GM12878 (cell line): ENCODE measurements at regions not wholly inside any gene's neighbourhood (a gene's known extent, or its start where the extent isn't known, plus 50 kb on each side); places are given as distances from the start of the nearest gene placed in this dataset.

Source experiments
- ATAC-seq: fragments of 200-7000 bp; cut with Tn5 transposase; 3 replicates; pipeline ENCODE4 v1.9.1; 2020; ENCODE audit warnings: mild to moderate bottlenecking, moderate library complexity
- BruUV-seq: library from RNA; stranded (reverse); fragments of 400-500 nt; replicated peaks from 2 replicates; lab custom pipeline; 2021; lab: Mats Ljungman, UMichigan
- CTCF ChIA-PET: fragments of 300-600 bp; sonication (Branson Sonifier 250); formaldehyde crosslinking; extraction: SDS; loops from one replicate; lab custom pipeline; 2021; ENCODE audit warnings: inconsistent platforms; lab: Yijun Ruan, JAX
- POLR2A ChIA-PET: fragments of 350-600 bp; formaldehyde crosslinking; extraction: SDS; loops from one replicate; lab custom pipeline; 2021; ENCODE audit warnings: inconsistent platforms; lab: Charles Lee
- RAD21 ChIA-PET: fragments of 300-600 bp; sonication (Branson Sonifier 250); formaldehyde crosslinking; loops from one replicate; lab custom pipeline; 2023; ENCODE audit warnings: antibody characterized with exemption; ENCODE audit not compliant: unreplicated experiment; lab: Charles Lee
- SMC1A ChIA-PET: fragments of 300-600 bp; sonication (Branson Sonifier 250); formaldehyde crosslinking; loops from one replicate; lab custom pipeline; 2023; ENCODE audit not compliant: unreplicated experiment, uncharacterized antibody; lab: Charles Lee
- DNase-seq: peaks from one replicate; pipeline ENCODE4 v3.0.0-alpha.2; 2011; ENCODE audit warnings: low read depth, low spot score
- FAIRE-seq: peaks from 3 replicates; lab custom pipeline; 2011; peaks lifted over from hg19 to GRCh38; lab: Jason Lieb, UNC
- H2AFZ ChIP-seq: 2 replicates; pipeline ENCODE4 v1.6.0; 2011; ENCODE audit warnings: low read depth, low read length, control low read depth; ENCODE audit not compliant: control insufficient read depth
- H3K27ac ChIP-seq: 2 replicates; pipeline ENCODE4 v1.5.1; 2011; ENCODE audit warnings: control low read depth; ENCODE audit not compliant: control insufficient read depth, insufficient read depth
- H3K27me3 ChIP-seq, 2 experiments: replicated peaks in 1 of 2; 2 replicates each; pipeline versions ENCODE4 v1.6.0 to v1.6.1; 2011; ENCODE audit warnings: low read length in 1 of 2; ENCODE audit not compliant: control insufficient read depth in 2 of 2, insufficient read depth in 2 of 2
- H3K36me3 ChIP-seq, 2 experiments: 2 replicates each; pipeline ENCODE4 v1.5.1; 2011; ENCODE audit warnings: low read length in 1 of 2; ENCODE audit not compliant: control insufficient read depth in 2 of 2, insufficient read depth in 2 of 2
- H3K4me1 ChIP-seq: 2 replicates; pipeline ENCODE4 v1.6.1; 2011; ENCODE audit warnings: mild to moderate bottlenecking, low read length, moderate library complexity, mixed read lengths; ENCODE audit not compliant: control insufficient read depth, insufficient read depth
- H3K4me2 ChIP-seq: 2 replicates; pipeline ENCODE4 v1.6.0; 2011; ENCODE audit warnings: control low read depth; ENCODE audit not compliant: control insufficient read depth, insufficient read depth
- H3K4me3 ChIP-seq: fragments of 200-600 bp; sonication (generic); 2 replicates; pipeline ENCODE4 v1.5.1; 2016
- H3K79me2 ChIP-seq: 2 replicates; pipeline ENCODE4 v1.6.0; 2011; ENCODE audit warnings: low read length; ENCODE audit not compliant: control insufficient read depth, insufficient read depth
- H3K9ac ChIP-seq: 2 replicates; pipeline ENCODE4 v1.8.0; 2011; ENCODE audit warnings: low read length, control low read depth, mixed read lengths; ENCODE audit not compliant: control insufficient read depth, insufficient read depth
- H3K9me3 ChIP-seq: replicated peaks from 3 replicates; pipeline ENCODE4 v1.5.1; 2011; ENCODE audit warnings: mild to moderate bottlenecking, low read length; ENCODE audit not compliant: control insufficient read depth, insufficient read depth
- H4K20me1 ChIP-seq: 2 replicates; pipeline ENCODE4 v1.6.0; 2011; ENCODE audit not compliant: control insufficient read depth, insufficient read depth
- CBX5 ChIP-seq: sonication (generic); IDR thresholded peaks from 2 replicates; pipeline ENCODE4 v1.6.1; 2016; ENCODE audit warnings: low read depth, moderate library complexity, mild to moderate bottlenecking, inconsistent platforms
- E2F4 ChIP-seq: IDR thresholded peaks from 2 replicates; pipeline ENCODE4 v1.6.1; 2012; ENCODE audit warnings: low read depth, low read length, improper control_type of control experiment
- ESRRA ChIP-seq: IDR thresholded peaks from 2 replicates; pipeline ENCODE4 v1.6.1; 2012; ENCODE audit warnings: mild to moderate bottlenecking, low read length, improper control_type of control experiment
- FOXM1 ChIP-seq: IDR thresholded peaks from 2 replicates; pipeline ENCODE4 v1.6.1; 2012; ENCODE audit warnings: low read depth, mild to moderate bottlenecking, inconsistent platforms, low read length, moderate library complexity
- MEF2A ChIP-seq: IDR thresholded peaks from 2 replicates; pipeline ENCODE4 v1.6.1; 2011; ENCODE audit warnings: low read depth, mild to moderate bottlenecking, low read length, moderate library complexity; ENCODE audit not compliant: insufficient read depth
- NFYA ChIP-seq: IDR thresholded peaks from 2 replicates; pipeline ENCODE4 v1.6.1; 2011; ENCODE audit warnings: low read depth, mild to moderate bottlenecking, low read length, improper control_type of control experiment, borderline replicate concordance
- ZBTB4 ChIP-seq: fragments of 450-650 bp; formaldehyde crosslinking; IDR thresholded peaks from 2 replicates; pipeline ENCODE4 v1.4.0; 2022; ENCODE audit warnings: mild to moderate bottlenecking, moderate library complexity
- ZNF687 ChIP-seq: fragments of 450-650 bp; IDR thresholded peaks from 2 replicates; pipeline ENCODE4 v1.6.1; 2017; ENCODE audit warnings: mild to moderate bottlenecking, moderate library complexity
- WGBS: methylation state at CpG from one replicate; pipeline ENCODE4 v1.1.6; 2016; ENCODE audit warnings: low lambda C conversion rate; ENCODE audit not compliant: insufficient replicate concordance, insufficient coverage; ENCODE audit errors: missing lambda C conversion rate; 5-methylcytosine and 5-hydroxymethylcytosine counted together
- in situ Hi-C: fragments of 300-500 bp; cut with MboI; formaldehyde crosslinking; loops from 9 replicates; pipeline ENCODE4 v1.14.3; 2018; ENCODE audit warnings: mixed read lengths
- intact Hi-C: fragments of 100-400 bp; cut with micrococcal nuclease; formaldehyde crosslinking; loops from one replicate; pipeline ENCODE4 v1.14.2; 2022; ENCODE audit not compliant: unreplicated experiment

- TF ChIP-seq FOXM1 (no peak), ZBTB4 (CRISPR knock-in tag) (no peak), CBX5 (no peak)
Observed at GRCh38 chr21:35198565-35198964, 149.5 kb upstream of the RUNX1 start (continued).

GRCh38 chr21:35197992-35198431 lies 148.9 kb upstream of the RUNX1 start:
- no peaks in the 10 kb centered on the region for H3K79me2 ChIP-seq
- no peak overlapping the region for H3K4me2 ChIP-seq
- TF ChIP-seq ESRRA (no peak), NFYA (no peak), E2F4 (no peak), ZNF687 (no peak), MEF2A (no peak)
- no peak overlapping the region for H3K27ac ChIP-seq
- H3K9me3 ChIP-seq = peaks cover 5% of the 10 kb centered on the region; the same call in 1 of the 3 replicates
- no peaks in the 10 kb centered on the region for H3K36me3 ChIP-seq
- no peaks in the 10 kb centered on the region for H3K27me3 ChIP-seq
- in situ Hi-C loops (no loop called here), intact Hi-C loops (no loop called here)
- no peak overlapping the region for H3K4me3 ChIP-seq
- POLR2A ChIA-PET = no interaction called here
- no peak for DNase-seq
- no peak for ATAC-seq
- 15% methylated on average over 3 of the region's 3 CpGs for WGBS
- no peak overlapping the region for H3K9ac ChIP-seq
- no peak for FAIRE-seq
- BruUV-seq = no TSS peak
- CTCF ChIA-PET = no interaction called here
- H4K20me1 ChIP-seq = no peaks in the 10 kb centered on the region
- SMC1A ChIA-PET = no interaction called here
- H2AFZ ChIP-seq = no peak overlapping the region
- RAD21 ChIA-PET = no interaction called here
- peaks cover 5% of the 10 kb centered on the region; the same call in 1 of the 2 replicates for H3K4me1 ChIP-seq
